ENCODE measurements at regions not wholly inside any gene's neighbourhood (a gene's known extent, or its start where the extent isn't known, plus 50 kb on each side); places are given as distances from the start of the nearest gene placed in this dataset.
"Not testable (repeated sequence)": the region's sequence is repeated elsewhere in the genome, so short reads cannot be mapped to it uniquely, and the experiment has no call there.

DNA sequence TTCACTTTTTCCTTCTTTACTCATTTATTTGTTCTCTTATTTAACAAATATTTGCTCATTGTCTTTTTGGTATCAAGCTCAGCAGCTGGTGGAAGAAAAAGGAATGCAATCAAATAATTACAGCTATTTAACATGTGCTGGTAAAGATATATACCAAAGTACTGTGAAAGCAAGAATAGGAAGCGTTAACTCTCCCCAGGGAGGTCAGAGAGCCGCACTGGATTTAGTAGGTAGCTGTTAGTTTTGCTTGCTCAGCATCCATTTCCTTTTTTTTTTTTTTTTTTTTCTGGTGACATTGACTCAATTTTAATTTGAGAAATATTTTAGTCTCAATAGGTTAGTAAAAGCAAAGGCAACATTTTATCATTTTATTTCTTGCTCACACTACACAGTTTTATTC lies 308.5 kb upstream of the MDFIC2 start:
- DNase-seq = no peak

DNA sequence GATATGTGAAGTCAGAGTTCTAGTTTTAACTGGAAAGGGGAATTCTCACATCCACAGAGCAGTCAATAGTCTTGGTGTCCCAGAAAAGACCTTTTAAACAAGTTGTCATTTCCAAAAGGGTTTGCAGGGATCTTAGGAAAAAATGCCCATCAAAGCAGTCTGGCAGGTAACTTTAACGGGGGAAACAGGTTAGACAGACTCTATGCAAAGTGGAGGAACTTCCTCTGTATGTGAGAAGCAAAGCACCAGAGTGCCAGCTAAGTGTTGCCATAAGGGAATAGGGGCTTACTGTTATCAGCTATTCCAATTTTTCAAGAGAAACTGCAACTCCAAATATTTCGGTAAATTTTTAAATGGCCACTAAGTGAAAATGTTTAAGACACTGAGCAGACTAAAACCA lies 307.9 kb upstream of the MDFIC2 start:
- DNase-seq = no peak

DNA sequence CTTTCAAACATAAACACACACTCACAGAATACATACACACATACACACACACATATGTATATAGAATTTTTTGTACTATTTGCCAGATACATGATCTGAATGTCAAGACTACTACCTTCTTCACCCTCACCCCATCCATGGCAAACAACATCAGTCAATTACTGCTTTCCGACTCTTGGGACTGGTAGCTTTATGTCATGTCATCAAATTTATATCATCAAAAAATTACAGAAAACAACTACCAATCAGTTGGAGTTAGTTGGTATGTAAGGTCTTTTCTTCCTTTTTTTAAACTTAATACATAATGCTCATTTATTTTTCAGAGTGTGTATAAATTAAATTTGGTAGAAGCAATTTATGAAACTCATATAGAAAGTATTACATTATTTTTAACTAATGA lies 305.7 kb upstream of the MDFIC2 start:
- DNase-seq = no peak

DNA sequence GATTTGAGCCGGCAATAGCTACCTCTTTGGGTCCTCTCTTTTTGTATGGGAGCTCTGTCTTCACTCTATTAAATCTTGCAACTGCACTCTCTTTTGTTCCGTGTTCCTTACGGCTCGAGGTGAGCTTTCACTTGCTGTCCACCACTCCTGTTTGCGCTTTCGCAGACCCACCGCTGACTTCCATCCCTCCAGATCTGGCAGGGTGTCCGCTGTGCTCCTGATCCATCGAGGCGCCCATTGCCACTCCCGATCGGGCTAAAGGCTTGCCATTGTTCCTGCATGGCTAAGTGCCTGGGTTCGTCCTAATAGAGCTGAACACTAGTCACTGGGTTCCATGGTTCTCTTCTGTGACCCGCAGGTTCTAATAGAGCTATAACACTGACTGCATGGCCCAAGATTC lies 304.9 kb upstream of the MDFIC2 start:
- DNase-seq = not testable (repeated sequence)

DNA sequence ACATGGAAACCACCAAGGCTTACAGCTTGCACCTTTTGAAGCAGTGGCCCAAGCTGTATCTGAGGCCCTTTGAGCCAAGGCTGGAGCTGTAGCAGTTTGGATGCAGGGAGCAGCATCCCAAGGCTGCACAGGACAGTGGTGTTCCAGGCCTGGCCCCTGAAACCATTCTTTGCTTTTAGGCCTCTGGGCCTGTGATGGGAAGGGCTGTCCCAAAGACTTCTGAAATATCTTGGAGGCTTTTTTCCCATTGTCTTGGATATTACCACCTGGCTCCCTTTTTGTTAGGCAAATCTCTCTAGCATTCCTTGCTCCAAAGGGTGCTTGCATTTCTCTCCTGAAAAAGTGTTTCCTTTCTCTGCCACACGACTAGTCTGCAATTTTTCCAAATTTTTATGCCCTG lies 302.8 kb upstream of the MDFIC2 start:
- DNase-seq = no peak

DNA sequence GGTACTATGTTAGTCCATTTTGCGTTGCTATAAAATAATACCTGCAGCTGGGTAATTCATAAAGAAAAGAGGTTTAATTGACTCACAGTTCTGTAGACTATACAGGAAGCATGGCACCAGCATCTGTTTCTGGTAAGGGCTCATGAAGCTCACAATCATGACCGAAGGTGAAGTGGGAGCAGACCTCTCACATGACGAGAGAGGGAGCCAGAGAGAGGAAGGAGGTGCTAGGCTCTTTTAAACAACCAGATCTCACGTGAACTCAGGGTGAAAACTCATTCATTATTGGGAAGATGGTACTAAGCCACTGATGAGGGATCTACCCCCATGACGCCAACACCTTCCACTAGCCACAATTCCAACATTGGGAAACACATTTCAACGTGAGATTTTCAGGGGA lies 301.7 kb upstream of the MDFIC2 start:
- no peak for DNase-seq

DNA sequence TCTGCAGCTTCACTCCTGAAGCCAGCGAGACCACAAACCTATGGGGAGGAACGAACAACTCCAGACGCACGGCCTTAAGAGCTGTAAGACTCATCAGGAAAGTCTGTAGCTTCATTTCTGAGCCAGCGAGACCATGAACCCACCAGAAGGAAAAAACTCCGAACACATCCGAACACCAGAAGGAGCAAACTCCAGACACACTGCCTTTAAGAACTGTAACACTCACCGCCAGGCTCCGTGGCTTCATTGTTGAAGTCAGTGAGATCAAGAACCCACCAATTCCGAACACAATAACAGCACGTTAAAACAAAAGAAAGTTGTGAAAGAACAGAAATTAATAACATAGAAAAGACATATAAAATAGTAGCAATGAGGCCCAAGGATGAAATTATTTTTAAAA lies 300.5 kb upstream of the MDFIC2 start:
- no peak for DNase-seq

DNA sequence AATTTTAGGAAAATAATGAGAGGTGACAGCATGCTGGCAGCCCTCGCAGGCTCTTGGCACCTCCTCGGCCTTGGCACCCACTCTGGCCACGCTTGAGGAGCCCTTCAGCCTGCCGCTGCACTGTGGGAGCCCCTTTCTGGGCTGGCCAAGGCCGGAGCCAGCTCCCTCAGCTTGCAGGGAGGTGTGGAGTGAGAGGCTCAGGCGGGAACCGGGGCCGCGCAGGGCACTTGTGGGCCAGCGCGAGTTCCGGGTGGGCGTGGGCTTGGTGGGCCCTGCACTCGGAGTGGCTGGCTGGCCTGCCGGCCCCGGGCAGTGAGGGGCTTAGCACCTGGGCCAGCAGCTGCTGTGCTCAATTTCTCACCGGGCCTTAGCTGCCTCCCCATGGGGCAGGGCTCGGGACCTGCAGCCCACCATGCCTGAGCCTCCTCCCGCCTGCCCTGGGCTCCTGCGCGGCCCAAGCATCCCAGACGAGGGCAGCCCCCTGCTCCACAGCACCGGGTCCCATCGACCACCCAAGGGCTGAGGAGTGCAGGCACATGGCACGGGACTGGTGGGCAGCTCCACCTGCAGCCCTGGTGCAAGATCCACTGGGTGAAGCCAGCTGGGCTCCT lies 299.3 kb upstream of the MDFIC2 start:
- not testable (repeated sequence) for DNase-seq

DNA sequence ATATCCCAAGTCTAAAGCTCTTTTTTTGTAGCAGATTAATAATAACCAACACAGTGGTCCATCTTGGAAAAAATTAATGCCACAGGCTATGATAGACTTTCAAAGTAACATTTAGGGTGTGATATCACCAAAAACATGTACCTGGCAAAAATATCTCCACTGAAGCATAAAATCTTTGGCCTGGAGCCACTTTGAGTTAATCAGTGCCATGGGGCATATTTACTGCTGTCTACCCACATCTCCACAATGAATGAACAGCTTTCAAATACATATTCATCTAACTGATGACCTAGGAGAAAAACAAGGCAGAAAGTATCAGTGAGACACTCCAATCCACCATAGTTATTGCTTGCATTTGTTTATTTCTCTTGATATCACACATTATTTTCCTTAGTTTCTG lies 296.0 kb upstream of the MDFIC2 start:
- DNase-seq = no peak

DNA sequence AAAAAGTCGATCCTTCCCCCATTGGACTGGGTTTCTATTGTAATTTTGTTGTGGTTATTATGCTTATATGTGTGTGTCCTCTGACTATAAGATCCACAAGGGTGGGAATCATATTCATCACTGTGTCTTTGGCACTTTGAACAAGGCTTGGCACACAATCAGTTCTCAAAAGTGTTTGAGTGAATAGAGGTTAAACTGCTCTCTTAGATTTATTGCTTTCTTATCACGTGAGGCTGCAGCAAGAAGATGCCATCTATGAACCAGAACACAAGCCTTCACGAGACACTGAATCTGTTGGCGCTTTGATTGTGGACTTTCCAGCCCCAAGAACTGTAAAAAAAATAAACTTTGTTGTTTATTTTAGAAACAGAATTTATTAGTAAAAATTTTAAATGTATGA lies 295.0 kb upstream of the MDFIC2 start:
- no peak for DNase-seq

DNA sequence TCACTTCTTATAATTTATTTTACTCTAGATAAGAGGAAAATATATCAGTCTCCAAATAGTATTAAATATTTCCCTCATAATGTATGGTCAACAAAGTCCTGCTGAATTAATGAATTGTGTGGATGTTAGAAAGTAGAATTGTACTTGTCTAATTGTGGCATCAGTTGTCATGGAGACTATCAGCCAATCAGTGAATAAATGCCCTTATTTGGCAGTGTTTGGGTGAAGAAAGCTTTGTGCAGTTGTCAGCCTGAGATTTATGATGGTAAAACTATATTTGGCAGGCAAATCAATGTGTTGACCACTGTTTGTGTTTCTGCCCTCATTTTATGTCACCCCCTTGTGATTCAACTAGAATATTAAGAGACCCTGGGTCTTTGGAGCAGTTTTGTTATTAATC lies 293.6 kb upstream of the MDFIC2 start:
- DNase-seq = no peak

DNA sequence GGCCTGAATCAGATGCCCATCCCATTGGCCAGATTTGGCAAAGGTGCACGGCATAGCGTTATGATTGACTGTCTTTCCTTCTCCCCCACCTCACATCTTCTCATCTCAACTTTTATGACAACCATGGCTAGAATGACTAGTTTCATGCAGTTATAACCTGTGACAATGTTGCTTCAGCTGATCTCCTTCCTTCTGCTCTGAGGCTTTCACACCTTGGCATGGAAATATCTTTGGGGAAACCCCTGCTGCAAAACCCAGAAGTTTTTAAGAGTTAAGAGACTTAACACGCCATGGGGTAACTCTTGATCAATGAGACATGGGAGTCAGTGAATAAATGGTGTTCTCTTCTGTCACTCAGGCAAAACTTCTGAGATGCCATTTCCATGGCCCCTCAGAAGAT lies 290.7 kb upstream of the MDFIC2 start:
- DNase-seq = no peak

DNA sequence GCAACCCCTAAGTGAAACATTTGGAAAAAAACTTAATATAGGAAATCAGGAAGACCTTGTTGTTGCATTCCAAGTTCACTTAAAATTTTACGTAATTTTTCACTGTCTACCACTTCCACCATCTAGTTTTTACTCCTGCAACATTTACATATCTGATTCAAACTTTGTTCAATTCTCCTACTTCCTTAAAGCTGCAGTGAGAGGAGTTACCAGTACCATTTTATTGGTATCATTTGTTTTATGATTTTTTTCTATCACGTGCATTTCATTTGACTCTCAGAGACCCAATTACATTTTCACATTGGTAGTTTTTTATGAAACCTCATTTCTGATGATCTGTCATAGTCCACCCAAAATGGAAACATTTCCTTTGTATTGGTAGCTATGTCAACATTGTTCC lies 284.9 kb upstream of the MDFIC2 start:
- DNase-seq = no peak

DNA sequence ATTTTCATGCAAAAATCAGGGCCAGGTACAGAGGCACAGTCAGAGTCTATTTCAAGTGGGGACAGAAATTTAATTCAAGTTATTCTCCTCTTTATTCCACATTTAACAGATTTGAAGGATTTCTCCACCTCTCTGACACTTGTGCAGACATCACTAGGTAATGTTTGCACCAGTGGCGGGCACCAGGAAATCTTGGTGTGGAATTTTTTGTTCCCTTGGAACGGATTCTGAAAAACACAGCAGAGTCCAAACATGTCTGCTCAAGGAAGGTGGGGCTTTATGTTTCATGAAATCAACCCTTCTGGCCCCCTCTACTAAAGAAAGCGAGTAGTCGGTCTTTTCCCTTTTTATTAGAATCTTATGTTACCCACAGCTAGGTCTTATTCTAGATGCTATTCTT lies 271.2 kb upstream of the MDFIC2 start:
- DNase-seq = no peak

DNA sequence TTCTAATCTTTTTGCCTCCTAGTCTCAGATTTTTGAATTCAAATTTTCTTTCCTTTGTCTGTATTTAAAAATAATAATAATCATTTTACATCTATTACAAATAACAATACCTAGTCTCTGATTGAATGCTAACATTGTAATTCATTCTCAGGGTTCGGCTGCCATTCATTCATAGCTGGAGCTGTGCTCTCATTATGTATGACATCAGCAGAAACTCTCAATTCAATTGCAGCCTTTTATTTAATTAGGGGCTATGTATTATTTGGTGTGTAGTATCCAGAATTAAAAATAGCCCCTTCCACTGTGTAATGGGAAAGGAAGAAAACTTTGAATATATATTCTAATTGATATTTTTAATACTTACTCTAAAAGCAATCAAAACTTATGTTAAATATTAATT lies 270.4 kb upstream of the MDFIC2 start:
- no peak for DNase-seq

DNA sequence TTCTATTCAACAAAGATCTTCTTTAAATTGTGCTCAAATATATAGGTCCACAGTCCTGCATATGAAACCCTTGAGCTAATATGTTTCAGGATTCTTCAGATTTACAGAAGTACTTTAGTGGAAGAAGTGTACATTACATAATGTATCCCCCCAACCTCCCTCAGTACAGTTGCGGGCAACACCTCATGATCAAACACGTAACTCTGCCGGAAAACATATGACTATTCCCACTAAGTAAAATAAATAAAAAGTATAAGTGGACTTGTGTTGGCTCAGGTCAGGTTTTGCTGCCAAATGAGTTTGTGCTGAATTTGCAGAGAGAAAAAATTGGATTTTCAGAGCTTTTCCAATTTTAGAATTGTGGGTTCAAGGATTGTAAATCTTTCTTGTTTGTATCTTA lies 267.6 kb upstream of the MDFIC2 start:
- no peak for DNase-seq

DNA sequence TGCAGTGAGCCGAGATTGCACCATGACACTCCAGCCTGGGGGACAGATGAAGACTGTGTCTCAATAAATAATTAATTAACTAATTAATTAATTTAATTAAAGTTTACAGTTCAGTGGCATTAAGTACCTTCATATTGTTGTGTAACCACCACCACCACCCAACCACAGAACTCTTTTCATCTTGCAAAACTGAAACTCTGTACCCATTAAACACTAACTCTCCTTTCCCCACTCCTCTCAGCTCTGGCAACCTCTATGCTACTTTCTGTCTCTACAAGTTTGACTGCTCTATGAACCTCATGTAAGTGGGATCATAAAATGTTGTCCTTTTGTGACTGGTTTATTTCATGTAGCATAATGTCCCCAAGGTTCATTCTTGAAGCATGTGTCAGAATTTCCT lies 259.3 kb upstream of the MDFIC2 start:
- DNase-seq = no peak

DNA sequence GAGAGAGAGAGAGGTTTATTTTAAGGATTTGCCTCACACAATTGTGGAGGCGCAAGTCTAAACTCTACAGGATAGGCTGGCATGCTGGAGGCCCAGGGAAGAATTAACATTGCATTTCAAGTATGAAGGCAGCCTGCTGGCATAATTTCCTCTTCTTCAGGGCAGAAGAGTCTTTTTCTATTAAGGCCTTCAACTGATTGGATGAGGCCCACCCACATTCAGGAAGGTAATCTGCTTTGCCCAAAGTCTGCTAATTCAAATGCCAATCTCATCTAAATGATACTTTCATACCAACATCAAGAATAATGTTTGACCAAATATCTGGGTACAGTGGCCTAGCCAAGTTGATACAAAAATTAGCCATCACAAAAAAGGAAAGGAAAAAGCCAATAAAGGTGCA lies 258.1 kb upstream of the MDFIC2 start:
- no peak for DNase-seq

DNA sequence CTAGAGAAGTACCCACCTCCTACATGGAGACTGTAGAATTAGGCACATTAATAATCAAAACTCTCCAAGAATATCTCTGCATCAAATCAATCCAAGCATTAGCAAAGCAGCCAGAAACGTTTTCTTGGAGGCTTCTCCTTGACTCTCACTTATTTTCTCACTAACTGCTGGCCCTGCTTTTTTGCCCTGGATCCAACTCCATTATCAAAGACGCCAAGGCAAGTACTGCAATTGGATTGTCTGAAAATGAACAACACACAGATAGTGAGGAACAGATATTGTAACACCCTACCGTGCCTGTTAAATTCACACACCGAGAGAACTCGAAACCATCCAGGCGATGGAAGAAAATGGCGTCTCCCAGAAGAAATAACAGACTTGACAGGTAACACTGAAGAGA lies 256.2 kb upstream of the MDFIC2 start:
- no peak for DNase-seq

DNA sequence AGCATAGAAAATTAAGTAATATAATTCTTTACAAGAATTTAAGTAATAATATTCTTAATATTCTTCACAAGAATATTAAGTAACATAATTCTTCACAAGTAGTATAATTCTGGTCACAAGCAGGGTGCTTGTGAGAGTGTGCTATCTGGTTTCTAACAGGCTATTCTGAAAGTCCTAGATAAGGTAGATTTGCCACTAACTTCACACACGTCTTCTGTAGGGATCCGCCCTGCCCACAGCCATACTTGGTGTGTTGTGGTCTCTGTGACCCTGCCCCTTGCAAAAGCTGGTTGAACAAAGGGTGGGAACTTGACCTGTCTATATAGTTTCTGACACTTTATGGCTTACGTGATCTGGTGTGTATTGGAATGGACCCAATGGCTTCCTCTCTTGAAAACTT lies 253.4 kb upstream of the MDFIC2 start:
- DNase-seq = no peak

DNA sequence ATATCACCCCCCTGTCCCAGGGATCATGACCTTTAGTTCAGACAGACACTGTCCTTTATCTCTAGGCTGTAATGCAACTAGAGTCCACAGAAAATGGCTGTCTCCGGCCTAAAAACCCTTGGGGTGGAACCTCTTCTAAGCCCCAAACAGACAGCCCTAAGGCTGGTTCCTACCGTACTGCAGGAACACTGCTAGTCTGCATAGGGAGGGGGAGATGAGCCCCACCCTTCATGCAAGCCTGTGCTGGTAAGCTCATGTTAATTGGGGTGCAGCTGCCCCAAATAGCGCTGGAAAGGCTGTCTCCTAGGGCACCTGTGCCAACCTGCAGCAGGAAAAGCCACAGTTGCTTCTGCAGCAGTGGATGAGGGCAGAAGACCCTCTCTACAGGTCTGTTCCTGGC lies 252.1 kb upstream of the MDFIC2 start:
- no peak for DNase-seq

DNA sequence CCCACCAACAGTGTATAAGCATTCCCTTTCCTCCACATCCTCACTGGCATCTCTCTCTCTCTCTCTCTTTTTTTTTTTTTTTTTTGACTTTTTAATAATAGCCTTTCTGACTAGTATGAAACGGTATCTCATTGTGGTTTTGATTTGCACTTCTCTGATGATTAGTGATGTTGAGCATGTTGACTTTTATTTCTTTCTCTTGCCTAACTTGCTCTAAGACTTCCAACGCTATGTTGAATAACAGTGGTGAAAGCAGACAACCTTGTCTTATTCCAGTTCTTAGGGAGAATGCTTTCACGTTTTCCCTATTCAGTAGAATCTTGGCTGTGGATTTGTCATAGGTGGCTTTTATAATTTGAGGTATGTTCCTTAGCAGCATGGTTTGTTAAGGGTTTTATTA lies 249.4 kb upstream of the MDFIC2 start:
- DNase-seq = no peak

DNA sequence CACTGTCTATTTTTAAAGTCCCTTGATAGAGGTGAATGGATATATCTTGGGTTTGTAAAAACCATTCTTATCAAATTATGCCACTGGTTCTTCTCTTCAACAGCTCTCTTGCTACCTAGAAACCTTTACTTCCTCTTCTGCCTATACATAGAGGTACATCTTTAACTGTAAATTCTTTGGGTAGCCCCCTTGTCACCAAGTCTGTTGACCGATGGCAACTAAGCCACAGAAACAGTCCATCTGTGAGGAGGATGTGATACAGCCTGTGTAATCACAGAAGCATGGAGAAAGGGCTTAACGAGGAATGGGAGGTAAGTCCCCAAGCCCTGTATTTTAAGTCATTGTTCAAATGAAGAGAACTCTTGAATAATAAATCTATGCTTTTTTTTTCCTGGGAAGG lies 246.5 kb upstream of the MDFIC2 start:
- DNase-seq = no peak

DNA sequence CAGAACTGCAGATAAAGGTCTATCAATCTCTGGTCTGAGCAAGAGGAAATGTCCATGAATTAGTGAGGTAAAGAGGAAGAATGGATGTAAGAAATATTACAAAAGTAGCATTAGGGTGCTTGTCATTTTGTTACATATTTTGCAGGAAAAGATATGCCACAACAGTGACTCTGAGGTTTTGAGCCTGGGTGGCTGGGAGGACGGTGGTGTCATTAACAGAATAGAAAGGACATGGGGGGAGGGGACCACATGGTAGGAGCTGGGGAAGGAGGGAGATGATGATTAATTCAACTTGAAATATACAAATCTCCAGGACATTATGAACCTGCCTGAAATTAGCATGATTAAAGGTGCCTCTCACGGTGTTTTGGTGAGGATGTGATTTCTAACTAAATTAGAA lies 245.5 kb upstream of the MDFIC2 start:
- no peak for DNase-seq

DNA sequence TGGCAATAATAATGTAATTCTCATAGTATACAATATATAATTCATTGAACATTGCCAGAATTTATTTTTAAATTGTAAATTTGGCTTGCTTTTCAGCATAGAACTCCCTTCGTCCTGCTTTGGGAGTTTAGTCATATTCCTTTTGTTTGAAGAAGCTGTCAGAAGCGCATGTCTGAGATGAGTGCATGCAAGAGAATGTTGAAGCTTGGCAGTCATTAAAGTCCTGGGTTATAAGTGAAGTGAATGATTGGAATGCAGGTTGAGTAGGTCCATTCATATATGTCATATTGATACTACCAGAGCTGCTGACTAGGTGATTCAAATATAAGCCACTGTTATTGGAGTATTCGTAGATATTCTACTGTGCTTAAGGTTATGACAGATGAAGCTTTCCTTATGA lies 243.6 kb upstream of the MDFIC2 start:
- no peak for DNase-seq

DNA sequence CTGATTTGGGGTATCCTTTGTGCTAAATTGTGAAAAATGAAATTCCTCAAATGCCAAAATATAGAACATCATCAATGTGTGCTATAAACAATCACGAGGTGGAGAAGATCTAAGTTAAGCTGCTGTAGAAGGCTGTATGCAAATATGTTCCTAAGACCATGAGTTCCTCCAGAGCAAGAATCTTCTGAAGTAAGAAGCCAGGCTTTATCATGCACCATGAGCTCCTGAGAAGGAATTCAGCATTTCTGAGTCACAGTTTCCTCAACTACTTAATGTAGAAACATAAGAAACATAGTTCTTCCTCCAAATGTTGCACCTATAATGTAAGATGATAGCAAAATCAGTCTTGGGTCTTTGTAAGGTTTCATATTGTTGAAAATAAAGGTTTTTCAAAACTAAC lies 241.7 kb upstream of the MDFIC2 start:
- no peak for DNase-seq
